KBM-7 (cell line): ENCODE measurements at regions not wholly inside any gene's neighbourhood (a gene's known extent, or its start where the extent isn't known, plus 50 kb on each side); places are given as distances from the start of the nearest gene placed in this dataset.

Source experiments
- DNase-seq: peaks from one replicate; pipeline ENCODE4 v3.0.0-alpha.2; 2015
- in situ Hi-C: fragments of 300-500 bp; cut with MboI; formaldehyde crosslinking; loops from 2 replicates; pipeline ENCODE4 v1.14.3; 2020; ENCODE audit warnings: low sequenced_read_pairs, low pct_unique_long_range_greater_than_20kb, mixed read lengths

GRCh38 chr11:70776914-70777532, 378.7 kb downstream of the CTTN start:
- DNase-seq, result no peak
- in situ Hi-C loops, result no loop called here

DNA sequence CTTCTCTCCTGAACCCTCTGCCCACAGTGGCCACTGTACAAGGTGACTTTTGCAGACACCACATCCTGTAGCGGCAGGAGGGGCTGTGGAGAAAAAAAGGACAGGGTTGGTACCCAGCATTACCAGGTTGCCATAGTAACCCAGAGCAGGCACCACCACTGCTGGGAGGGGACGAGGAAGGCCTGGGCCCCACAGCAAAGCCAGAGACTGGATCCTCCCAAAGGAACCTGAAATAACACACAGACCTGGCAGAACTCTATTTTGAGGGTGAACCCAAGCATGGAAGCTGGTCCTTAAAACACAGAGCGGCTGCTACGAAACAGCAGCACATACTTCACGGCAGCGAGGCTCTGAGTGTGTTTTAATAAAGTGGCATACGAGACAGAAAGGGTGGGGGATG, 380.6 kb downstream of the CTTN start:
- in situ Hi-C loops, result no loop called here
- DNase-seq, result no peak

GRCh38 chr11:70779433-70780245, 381.3 kb downstream of the CTTN start:
- no peak for DNase-seq
- in situ Hi-C loops, result no loop called here

DNA sequence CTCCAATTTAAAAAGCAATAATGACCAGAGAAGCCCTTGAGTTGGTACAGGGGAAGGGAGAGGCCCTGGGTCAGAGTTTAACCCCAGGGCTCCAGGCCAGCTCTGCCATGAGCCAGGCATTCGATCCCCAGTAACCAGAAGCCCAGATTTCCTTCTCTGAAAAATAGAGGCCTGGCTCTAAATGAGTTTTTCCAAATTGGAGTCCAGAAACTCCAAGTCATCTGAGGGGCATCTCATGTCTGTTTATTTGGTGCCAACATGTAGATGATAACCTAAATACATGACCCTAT, 381.9 kb downstream of the CTTN start:
- in situ Hi-C loops, result no loop called here
- no peak for DNase-seq

DNA sequence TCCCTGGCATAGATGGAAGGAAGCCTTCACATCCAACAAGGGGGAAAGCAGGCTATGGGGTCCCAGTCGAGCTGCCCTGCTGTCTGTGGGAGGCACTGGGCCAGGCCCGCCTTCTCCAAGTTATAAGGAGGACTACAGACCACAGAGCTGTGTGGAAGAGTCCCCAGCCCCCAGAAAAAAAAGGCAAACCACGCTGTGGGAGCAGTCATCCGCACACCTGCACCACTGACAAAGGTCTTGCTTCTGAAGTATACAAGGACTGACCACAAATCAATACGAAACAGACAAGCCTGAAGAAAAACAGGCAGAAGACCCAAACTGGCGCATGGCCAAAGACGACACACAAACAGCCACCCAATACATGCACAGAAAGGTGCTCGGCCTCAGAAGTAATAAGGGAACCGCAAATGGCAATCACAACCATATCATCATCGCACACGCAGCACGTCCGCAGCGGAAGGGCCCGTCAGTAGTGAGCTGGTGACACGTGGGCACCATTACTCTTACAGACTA, 384.1 kb downstream of the CTTN start:
- DNase-seq, result no peak
- in situ Hi-C loops, result no loop called here

DNA sequence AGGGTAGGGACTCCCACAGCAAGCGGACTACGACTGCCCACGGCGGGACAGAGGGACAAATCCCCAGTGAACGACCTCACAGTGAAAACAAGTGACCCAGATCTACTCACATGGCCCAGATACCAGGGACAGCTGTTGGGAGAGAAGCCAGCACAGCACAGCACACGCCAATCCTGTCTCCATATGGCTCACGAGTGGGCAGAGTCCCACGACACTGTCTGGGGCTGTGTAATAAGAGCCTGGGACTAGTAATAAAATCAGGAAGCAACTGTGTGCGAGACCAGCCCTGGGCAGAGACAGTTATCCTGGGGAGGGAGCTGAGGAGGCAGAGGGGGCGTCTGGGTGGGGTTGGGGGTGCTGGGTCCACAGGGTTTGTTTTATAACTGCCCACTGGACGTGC, 385.0 kb downstream of the CTTN start:
- in situ Hi-C loops, result no loop called here
- DNase-seq, result no peak

DNA sequence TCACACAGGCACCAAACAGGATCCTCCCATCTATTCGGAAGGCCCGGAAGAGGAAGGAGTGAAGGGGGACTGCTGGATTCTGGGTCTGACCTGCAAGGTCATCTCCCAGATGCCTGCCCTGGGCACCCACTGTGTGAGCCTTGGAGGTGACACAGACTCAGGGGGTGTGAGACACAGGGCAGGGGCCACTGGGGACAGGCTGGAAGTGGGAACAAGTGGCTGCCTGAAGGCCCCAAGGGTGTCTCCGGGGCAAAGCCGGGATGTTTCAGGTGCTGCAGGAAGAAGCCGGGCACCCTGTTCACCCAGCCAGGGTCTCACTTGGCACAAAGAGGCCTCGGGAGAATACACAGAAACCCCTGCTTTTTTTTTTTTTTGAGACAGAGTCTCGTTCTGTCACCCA, 385.5 kb downstream of the CTTN start:
- DNase-seq, result no peak
- in situ Hi-C loops, result no loop called here

GRCh38 chr11:70785372-70785771, 387.0 kb downstream of the CTTN start:
- no peak for DNase-seq
- in situ Hi-C loops, result no loop called here

GRCh38 chr11:70786021-70786665, 387.8 kb downstream of the CTTN start:
- DNase-seq, result no peak
- in situ Hi-C loops, result no loop called here

DNA sequence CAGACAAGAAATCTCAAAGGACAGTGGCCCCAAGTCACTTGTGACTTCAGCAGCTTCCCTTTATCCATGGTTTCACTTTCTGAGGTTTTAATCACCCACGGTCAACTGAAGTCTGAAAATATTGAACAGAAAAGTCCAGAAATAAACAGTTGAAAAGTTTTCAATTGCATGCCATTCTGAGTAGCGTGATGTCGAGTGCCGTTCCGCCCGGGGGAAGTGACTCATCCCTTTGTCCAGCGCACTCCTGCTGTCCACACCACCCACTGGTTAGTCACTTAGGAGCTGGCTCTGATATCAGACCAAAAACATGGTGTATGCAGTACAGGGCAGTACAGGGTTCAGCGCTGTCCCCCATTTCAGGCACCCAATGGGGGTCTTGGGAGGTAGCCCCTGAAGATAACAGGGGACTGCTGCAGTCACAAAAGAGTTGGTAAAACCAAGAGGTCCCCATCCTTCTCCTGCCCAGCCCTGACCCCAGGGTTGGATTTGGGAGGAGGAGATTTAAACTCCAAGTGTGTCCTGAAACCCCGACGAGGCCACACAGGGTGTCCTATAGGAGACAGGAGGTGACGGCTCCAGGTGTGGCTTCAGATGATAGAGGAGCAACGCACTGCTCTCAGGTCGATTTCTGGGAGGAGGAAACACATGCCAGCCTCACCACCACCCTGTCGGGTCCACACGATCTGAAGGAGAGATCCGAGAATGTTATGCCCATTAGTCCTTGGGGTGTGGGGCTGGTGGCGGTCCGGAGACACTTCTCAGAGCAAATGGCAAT, 390.1 kb downstream of the CTTN start:
- in situ Hi-C loops, result no loop called here
- no peak for DNase-seq

- DNase-seq, result no peak
- in situ Hi-C loops, result no loop called here
Observed at GRCh38 chr11:70790671-70791300, 392.5 kb downstream of the CTTN start.

DNA sequence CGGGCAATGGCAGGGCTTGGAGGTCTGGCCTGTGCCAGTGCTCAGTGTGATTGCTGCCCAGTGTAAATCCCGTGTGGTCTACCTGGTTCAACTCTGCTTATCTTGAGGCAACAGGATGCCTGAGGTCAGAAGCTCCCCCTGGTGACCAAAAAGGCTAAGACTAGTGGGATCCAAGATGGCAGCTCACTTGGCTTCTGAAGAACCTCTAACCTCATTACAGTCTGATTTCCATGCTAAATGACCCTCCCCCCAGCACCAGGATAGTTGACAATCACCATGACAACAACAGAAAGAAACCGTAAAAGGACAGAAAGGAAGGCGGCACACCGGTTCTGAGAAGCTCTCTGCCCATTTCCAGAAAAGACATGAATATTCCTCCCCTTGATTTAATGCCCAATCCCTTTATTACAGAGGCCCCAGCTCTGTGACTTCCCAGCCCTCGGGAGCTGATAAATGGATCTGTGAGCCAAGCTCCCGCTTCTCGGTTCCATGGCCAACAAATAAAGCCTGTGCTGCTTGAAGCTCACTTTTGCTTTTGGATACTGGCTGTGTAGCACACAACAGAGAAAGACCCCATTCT, 398.4 kb downstream of the CTTN start:
- in situ Hi-C loops, result no loop called here
- DNase-seq, result no peak

- in situ Hi-C loops, result no loop called here
- no peak for DNase-seq
Observed at GRCh38 chr11:70798296-70798695, 400.0 kb downstream of the CTTN start.

- in situ Hi-C loops, result no loop called here
- no peak for DNase-seq
Observed at GRCh38 chr11:70799386-70799785, 401.1 kb downstream of the CTTN start.

DNA sequence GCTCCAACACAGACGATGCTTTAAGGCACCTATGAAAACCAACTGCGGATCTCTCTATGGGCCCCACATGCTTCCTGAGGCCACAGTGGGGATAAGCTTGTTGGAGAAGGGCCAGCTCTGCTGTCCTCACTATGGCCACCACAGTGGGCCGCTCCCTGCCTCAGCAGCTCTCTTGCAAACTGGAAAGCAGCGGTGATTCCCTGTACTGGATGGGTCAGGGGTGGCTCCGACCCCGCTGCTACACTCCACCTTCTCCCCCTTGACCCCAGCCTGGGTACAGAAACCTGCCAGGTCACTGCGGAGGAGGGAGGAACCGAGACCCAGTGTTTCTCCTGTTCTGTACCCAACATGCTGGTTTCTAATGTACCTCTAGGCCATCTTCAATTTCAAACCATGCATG, 403.9 kb downstream of the CTTN start:
- in situ Hi-C loops, result no loop called here
- DNase-seq, result no peak

GRCh38 chr11:70804139-70804837, 406.0 kb downstream of the CTTN start:
- in situ Hi-C loops, result no loop called here
- no peak for DNase-seq

DNA sequence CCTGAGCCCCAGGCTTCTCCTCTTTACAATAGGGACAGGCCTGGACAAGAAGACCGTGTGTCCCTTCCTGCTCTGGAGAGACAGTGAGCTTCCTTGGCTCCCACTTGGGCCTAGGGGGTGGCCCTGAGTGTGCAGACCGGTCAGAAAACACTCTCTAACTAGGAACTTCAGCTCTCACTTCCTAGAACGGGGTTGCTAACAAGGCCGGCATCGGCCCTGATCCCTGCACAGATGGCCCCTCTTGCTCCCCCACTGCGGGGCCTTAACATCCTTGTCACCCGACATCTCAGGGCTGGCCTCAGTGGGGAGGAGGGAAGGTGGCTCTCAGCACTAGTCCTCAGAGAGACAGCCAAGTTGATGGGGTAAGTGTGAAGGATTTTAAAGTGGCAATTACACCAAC, 406.9 kb downstream of the CTTN start:
- in situ Hi-C loops, result no loop called here
- DNase-seq, result no peak

GRCh38 chr11:70805971-70806370, 407.6 kb downstream of the CTTN start:
- DNase-seq, result no peak

More at GRCh38 chr11:70805971-70806370, 407.6 kb downstream of the CTTN start:
- in situ Hi-C loops, result no loop called here
